ENCODE measurements at regions not wholly inside any gene's neighbourhood (a gene's known extent, or its start where the extent isn't known, plus 50 kb on each side); places are given as distances from the start of the nearest gene placed in this dataset.

DNA sequence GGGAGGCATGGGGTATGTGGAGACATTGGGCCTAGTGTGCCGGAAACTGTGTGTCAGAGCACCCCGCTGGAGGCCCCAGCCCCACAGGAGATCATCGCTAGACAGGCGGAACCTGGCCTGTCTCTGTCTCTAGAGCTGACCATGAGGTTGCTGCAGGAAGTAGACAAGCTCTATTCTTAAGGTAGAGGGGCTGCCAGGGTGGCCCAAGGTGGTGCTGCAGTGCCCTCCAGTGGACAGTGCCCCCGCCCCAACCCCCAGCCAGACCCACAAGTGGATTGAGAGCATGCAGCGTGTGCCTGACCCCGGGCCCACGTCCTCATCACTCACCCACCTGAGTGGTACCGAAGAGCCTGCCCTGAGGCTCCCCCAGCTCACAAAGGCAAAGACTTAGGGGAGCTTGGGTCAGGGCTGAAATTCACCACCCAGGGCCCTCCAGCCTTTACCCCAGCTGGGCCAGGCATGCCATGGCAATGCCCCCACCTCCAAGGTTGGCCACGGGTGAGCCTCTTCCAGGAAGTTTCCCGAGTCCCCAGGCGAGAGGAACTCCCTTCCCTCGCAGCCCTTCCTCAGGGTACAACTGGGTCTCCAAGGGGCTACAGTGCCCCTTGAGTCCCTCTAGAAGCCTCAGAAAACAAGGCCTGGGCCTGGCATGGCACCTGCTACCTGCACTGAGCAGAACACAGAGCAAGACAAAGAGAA lies 155.0 kb downstream of the TTC32 start:
- TF ChIP-seq, protein P1, sequence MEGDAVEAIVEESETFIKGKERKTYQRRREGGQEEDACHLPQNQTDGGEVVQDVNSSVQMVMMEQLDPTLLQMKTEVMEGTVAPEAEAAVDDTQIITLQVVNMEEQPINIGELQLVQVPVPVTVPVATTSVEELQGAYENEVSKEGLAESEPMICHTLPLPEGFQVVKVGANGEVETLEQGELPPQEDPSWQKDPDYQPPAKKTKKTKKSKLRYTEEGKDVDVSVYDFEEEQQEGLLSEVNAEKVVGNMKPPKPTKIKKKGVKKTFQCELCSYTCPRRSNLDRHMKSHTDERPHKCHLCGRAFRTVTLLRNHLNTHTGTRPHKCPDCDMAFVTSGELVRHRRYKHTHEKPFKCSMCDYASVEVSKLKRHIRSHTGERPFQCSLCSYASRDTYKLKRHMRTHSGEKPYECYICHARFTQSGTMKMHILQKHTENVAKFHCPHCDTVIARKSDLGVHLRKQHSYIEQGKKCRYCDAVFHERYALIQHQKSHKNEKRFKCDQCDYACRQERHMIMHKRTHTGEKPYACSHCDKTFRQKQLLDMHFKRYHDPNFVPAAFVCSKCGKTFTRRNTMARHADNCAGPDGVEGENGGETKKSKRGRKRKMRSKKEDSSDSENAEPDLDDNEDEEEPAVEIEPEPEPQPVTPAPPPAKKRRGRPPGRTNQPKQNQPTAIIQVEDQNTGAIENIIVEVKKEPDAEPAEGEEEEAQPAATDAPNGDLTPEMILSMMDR (conservative IDR thresholded peaks at IDR 0.05; ENCODE audit: low read depth, low read length) = peak; percentile 43
- no peak for DNase-seq (ENCODE audit: low read depth)
- no peak overlapping the region for H3K4me3 ChIP-seq (ENCODE audit: low read length)

DNA sequence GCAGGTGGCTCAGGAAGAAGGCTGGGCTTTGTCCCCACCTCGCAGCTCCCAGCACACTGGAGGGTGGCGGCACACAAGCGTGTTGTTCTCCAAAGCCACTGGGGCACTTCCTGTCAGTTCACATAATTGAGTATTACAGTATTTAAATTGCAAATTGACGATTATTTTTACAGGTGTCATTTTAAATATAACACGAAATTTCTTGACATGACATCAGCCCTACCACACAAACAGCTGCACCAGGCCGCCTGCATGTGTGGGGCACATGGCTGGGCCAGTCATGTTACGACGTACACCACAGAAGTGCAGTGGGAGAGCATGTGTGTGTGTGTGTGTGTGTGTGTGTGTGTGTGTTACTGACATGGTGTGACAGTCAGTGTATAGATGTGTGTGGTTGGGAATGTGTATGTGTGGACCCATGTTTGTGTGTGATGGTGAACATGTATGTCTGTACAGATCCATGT lies 155.6 kb downstream of the TTC32 start:
- TF ChIP-seq, protein P1 (conservative IDR thresholded peaks at IDR 0.05; ENCODE audit: low read depth, low read length) = no peak
- no peak for DNase-seq (ENCODE audit: low read depth)
- no peak overlapping the region for H3K4me3 ChIP-seq (ENCODE audit: low read length)

DNA sequence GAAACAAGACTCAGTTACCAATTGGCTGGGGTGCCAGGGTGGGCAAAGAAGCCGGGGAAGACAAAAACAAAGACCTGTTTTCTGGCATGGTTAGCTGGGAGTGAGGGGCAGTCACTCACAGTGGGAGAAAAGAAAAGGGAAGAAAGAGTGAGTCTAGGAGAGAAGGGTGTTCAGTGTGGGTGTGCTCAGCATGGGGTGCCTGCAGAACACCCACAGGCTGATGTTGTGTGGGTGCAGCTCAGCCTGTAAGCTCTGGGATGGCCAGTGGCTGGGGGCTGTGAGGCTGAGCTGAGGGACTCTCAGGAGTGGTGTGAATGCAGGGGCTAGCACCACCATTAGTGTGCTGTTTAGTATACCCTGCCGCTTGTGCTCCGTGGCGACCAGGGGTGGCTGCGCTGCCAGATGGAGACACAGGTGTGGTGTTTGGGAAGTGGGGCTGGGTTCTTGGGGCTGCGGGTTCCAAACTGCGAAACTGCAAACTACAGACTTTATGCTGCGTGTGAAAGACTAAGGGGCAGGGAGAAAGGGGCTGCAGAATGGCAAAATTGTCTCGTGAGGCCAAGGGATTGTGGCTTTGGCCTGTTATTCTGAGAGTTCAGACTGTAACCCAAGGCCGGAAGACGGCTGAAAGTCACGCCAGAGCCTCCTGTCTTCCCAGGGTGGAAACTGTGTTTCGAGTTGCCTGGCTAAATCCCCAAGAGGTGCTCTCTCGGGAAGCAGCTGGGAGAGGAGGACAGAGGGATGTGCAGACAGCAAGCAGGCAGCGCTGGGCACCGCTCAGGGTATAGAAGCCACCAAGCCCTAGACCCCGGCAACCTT lies 156.3 kb downstream of the TTC32 start:
- DNase-seq (ENCODE audit: low read depth) = no peak
- no peak overlapping the region for H3K4me3 ChIP-seq (ENCODE audit: low read length)
- TF ChIP-seq, protein P1 (conservative IDR thresholded peaks at IDR 0.05; ENCODE audit: low read depth, low read length) = no peak

DNA sequence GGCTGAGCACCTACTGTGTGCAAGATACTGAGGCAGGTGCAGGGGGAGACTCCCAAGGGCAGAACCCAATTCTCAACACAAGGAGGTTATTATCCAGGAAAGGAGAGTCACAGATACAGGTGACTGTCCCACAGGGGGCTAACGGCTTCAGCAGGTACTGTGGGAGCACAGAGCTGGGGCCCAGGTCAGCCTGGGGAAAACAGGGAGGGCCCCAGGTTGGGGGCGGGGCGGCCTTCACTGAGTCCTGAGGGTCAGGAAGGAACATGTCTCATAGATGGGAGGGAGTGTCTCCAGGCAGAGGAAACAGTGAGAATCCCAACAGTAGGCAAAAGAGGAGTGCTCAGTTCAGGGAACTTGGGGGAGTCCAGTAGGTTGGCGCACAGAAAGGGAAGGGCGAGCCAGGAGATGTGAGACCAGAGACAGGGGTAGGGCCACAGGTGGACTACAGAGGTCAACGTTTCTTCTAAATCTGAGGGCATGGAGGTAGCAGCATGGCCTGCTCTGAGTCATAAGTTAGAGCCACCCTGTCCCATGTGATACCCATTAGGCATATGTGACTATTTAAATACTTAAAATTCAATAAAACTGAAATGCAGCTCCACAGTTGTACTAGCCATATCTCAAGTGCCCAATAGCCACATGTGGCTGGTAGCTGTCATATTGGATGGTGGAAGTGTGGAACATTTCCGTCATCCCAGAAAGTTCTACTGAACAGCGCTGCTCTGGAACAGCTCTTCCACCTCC lies 157.2 kb downstream of the TTC32 start:
- TF ChIP-seq, protein P1 (conservative IDR thresholded peaks at IDR 0.05; ENCODE audit: low read depth, low read length) = no peak
- no peak for DNase-seq (ENCODE audit: low read depth)
- no peak overlapping the region for H3K4me3 ChIP-seq (ENCODE audit: low read length)

DNA sequence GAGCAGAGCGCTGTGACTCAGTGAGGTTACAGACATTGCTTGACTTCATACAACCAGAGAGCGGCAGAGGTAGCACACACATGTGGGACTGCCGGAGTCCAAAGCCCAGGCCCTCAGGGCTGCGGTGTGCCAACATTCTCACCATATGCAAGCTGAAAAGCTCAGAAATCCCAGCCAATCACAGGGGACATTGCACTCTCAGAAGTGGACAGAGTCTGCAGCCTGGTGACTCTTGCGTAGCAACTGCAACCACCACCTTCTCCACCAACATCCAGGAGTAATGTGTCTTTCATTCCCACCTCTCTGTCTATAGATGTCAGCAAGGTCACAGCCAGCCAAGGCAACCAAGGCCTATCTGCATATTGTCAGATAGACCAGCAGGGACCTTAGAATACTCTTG lies 158.1 kb downstream of the TTC32 start:
- TF ChIP-seq, protein P1 (conservative IDR thresholded peaks at IDR 0.05; ENCODE audit: low read depth, low read length) = no peak
- H3K4me3 ChIP-seq (ENCODE audit: low read length) = no peak overlapping the region
- DNase-seq (ENCODE audit: low read depth) = no peak

DNA sequence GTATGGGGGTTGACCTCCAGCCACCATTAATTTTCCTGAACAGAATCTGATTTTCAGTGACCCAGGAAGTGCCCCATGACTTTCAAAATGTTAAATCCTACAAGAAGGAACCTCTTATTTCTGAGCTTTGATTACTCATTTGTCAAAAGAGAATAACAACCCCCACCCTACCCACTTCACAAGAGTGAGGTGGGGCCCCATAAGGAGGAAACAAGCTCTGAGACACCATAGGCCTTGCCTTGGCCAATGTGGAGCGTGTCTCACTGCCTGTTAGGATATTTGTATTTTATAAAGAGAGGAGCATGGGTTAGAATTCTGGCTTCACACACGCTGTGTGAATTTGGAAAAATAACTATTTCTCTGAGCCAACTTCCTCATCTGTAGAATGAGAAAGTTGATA lies 158.9 kb downstream of the TTC32 start:
- H3K4me3 ChIP-seq (ENCODE audit: low read length) = no peak overlapping the region
- TF ChIP-seq, protein P1 (conservative IDR thresholded peaks at IDR 0.05; ENCODE audit: low read depth, low read length) = no peak
- DNase-seq (ENCODE audit: low read depth) = no peak

Measured in retinal pigment epithelial cell (primary cell).